NCI-H526 treated with DMSO at 0.1 percent for 48 hours (cell line): ENCODE measurements at regions not wholly inside any gene's neighbourhood (a gene's known extent, or its start where the extent isn't known, plus 50 kb on each side); places are given as distances from the start of the nearest gene placed in this dataset.
"Not testable (repeated sequence)": the region's sequence is repeated elsewhere in the genome, so short reads cannot be mapped to it uniquely, and the experiment has no call there.

Experiments
- DNase-seq: peaks from one replicate; lab custom pipeline; 2025; lab: John Stamatoyannopoulos, UW

DNA sequence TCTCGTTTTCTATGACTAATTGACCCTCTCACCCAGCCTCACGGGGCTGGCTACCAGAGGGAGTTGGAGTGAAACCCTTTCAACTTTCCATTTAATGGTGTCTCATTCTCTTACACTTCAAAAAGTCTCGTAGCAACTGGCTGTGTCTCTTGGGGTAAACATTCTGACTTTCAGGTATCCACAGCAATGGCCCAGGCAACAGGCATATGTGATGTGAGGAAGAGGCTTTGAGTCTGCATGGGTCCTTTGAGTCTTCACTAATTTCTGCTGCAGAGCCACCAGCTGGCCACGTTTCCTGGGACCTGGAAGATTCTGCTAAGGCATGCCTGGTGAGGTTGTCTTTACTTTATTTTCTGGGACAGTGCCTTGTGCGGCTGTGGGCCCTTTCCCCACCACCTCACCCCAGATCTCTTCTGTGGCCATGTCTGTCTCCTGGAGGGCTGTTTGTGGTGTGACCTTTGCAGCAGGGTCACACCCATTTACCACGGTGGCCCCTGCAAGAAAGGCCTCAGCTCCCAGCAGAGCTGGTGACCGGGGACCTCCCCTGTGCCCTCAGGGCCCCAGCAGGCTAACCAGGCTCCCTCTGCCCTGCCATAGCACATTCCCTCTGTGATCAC is 112.5 kb upstream of the FRG1 start:
- no peak for DNase-seq

DNA sequence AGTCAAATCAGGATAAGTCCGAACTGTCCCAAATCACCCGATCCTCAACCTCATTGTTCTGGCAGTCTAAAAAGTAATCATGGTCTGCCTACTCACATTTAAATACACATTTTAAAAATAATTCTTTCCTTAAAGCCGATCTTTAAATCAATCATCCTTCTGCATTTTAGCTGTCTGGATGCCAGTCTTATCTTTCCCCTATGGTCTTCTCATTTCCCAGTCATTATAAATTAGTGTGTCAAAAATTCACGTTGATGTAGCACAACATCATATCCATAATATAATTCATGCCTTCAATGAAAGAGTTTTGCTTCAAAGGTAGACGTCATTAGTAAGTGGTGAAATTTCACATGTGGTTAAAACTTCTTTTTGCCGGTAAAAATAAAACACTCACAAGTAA is 108.1 kb upstream of the FRG1 start:
- DNase-seq = no peak

DNA sequence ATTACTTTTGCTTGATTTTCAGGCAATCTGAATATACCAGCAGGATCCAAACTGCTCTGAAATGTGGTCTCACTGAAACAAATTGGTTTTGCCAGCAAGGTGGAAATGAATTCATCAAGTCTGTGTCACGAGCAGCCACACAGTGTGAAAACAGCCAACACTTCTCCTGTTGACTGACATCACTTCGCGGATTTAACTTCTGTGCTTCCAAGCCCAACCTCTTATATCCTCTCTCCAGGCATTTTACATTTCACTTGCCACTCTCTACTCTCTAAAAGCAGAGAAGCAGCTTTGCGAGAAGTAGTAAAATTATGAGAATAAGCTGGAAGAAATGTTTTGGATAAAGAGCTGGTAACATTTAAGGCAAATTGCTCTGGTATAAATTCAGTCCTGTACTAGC is 106.1 kb upstream of the FRG1 start:
- DNase-seq = no peak

DNA sequence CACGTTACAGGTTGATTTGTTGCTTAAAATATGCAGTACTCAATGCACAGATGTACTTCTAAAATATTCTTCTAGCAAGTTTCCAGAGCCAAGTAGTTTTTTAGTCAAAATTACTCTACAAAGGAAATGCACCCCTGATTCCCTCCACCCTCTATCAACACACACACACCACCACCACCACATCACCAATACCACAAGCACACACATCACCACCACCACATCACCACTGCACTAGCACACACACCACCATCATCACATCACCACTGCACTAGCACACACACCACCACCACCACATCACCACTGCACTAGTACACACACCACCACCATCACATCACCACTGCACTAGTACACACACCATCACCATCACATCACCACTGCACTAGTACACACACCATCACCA is 105.2 kb upstream of the FRG1 start:
- DNase-seq = no peak

DNA sequence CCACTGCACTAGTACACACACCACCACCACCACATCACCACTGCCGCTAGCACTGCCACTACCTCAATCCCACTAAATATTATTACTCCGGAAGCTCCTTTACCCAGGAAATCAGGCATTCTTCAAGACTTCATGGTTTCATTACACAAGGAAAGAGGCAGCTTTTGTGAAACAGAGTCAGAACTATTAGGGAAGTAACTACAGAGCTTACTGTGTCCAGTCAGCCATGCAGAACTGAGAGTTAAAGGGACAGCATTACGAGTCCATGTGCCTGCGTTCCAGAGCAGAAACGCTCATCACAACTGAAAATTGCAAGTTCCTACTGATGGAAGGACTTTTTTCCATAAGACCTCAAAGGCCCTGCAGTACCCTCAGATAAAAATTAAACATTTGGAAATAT is 103.2 kb upstream of the FRG1 start:
- DNase-seq = no peak

DNA sequence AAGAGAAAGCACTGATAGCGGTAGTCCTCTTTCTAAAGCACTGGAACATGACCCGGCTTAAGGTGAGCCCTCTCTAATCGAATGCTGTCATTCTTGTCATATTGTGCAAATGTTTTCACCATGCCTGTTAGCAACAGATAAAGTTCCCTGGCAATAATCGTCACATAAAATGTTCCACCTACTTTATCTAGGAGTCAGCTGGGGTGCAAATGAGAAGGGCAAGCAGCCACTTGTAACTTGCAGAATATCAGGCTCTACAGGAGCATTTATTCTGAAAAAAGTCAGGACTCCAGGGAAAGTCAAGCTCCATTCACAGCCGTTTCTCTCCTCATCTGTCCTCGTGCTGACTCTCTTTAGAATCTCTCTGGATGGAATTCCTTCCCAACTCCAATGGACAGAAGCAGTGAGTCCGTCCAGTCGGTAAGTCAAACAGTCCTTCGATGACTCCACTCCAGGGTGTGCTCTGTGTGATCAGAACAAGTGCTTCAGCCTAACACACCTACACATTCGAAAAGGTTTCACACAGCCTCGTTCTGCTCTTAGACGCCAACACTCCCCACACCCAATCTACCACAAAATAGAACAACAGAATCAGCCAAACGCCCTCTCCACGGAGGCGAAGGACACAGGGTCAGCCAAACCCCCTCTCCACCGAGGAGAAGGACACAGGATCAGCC is 101.7 kb upstream of the FRG1 start:
- no peak for DNase-seq

DNA sequence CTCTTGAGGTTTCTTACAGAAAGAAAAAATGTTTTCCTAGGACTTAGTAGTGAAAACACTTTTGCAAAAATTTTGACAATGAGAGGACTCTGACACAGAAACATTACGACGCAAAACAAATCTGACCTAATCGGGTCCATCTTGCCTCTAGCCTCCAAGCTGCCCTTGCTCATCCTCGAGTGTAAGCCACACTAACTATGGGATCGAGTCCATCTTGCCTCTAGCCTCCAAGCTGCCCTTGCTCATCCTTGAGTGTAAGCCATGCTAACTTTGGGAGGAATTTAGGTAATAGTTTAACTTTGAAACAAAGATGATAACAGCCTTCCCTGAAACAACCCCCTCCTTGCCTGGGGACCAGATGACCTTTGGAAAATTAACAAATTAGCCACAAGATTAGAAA is 100.3 kb upstream of the FRG1 start:
- no peak for DNase-seq

DNA sequence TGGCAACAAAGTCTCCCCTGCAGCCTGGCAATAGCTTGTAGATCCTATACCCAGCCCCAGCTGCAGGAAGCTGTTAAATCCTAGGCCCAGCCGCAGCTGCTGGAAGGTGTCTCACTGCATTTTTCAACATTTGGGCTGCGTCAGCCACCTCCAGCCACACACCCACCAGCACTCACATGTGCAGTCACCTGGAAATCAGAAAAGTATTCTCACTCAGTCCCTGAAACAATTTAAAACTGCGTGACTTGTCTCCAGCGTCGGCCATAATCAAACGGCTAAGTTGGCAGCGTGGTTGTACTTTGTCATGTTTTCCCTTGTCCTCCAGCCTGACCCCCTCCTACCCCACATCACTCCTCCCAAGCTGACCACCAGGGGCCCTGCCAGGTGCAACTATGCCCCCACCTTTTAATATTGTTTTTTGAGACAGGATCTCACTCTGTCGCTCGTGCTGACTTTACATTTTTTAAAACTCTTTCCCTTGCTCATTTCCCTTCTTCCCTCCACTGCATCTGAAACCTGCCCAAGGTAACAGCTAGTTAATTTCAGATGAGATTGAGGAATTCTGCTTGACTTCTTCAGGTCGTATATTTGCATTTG is 97.2 kb upstream of the FRG1 start:
- no peak for DNase-seq

DNA sequence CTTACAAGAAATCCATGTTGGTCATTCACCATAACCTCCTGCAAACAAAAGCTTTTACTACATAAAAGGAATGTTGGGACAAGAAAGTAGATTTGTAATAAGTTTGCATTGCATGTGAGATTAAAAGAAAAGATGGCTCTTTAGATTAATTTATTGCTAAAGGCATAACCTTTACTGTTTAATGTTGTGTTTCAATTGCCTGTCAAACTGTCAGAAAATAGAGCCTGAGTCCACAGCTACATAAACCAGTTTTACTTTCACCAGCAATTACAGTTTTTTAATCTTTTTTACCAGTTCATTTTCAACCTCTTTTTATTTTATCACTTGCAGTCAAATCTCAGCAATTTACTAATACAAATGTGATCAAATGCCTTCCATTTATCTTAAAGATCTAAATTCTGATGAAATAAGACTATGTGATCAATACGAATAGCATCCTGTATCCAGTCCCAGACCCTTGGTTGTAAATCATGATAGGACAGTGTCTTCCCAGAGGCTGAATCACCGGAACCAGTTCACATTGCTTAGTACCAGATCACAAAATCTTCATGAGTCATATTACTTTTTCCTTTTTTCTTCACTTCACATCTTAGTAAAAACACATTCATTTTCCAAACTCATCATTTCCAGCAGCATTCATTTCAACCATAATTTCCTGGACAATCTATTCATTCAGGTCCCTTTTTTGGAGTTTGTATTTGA is 95.4 kb upstream of the FRG1 start:
- no peak for DNase-seq

DNA sequence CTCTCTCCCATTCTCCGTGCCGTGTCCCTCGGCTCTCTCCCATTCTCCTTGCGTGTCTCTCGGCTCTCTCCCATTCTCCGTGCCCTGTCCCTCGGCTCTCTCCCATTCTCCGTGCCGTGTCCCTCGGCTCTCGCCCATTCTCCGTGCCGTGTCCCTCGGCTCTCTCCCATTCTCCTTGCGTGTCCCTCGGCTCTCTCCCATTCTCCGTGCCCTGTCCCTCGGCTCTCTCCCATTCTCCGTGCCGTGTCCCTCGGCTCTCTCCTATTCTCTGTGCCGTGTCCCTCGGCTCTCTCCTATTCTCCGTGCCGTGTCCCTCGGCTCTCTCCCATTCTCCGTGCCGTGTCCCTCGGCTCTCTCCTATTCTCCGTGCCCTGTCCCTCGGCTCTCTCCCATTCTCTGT is 94.6 kb upstream of the FRG1 start:
- not testable (repeated sequence) for DNase-seq

DNA sequence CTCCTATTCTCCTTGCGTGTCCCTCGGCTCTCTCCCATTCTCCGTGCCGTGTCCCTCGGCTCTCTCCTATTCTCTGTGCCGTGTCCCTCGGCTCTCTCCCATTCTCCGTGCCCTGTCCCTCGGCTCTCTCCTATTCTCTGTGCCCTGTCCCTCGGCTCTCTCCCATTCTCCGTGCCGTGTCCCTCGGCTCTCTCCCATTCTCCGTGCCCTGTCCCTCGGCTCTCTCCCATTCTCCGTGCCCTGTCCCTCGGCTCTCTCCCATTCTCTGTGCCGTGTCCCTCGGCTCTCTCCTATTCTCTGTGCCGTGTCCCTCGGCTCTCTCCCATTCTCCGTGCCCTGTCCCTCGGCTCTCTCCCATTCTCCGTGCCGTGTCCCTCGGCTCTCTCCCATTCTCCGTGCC is 94.1 kb upstream of the FRG1 start:
- not testable (repeated sequence) for DNase-seq

DNA sequence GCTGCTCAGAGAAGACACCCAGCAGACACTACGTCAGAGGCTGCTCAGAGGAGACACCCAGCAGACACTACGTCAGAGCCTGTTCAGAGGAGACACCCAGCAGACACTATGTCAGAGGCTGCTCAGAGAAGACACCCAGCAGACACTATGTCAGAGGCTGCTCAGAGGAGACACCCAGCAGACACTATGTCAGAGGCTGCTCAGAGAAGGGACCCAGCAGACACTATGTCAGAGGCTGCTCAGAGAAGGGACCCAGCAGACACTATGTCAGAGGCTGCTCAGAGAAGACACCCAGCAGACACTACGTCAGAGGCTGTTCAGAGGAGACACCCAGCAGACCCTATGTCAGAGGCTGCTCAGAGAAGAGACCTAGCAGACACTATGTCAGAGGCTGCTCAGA is 92.0 kb upstream of the FRG1 start:
- not testable (repeated sequence) for DNase-seq

DNA sequence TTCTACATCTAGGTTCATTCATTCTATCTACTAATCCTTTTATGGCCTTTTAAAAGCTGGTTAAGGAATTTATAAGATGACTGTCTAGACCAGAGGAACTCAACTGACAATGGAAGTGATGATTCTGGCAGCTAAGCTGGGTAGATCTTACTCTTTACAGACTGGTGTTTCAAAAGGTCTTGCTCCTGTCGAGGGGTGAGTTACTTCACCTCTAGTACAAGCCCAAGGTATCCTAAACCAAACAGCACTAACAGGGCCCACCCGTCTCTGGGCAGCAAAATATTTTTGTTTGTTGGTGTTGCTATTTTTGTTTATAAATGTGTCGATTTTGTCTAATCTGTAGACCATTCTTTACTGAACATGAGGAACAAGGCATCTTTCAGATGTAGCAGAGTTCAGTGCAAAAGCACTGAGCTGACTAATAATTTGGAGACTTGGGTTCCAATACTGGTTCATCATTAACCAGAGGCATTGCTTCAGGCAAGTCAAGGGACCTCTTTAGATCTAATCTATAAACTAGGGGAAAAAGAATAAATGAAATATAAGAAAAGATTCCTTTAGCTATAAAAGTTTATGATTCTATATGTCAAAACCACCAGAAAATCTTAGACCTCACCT is 90.3 kb upstream of the FRG1 start:
- DNase-seq = no peak

DNA sequence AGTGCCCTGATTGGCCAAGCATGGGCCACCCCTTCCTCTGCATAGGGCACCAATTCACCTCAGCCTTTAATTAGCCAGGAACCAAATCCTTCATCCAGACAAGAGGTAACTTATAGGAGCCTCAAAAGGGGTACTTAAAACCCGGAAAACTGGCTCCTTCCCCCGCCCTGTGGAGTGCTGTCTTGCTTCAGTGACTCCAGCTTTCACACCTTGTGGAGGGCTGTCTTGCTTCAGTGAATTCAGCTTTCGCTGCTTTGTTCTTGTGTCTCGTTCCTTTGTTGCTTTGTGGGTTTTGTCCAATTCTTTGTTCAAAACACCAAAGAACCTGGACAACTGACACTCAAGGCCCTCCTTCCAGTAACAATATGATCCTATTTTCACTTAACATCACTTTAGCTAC is 82.2 kb upstream of the FRG1 start:
- no peak for DNase-seq

DNA sequence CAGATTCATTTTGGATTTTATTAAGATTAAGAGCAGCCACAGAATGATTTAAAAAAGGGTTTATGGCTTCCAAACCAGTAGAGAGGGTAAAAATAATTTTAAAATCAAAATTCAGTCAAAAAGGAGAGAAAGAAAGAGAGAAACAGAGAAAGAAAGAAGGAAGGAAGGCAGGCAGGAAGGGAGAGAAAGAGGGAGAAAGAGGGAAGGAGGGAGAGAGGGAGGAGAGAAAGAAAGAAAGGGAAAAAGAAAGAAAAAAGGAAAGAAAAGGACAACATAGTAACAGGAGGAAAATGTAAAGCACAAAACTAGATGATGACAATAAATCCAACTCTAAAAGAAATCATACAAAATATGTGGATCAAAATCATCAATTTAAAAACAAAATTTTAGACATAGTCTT is 79.6 kb upstream of the FRG1 start:
- DNase-seq = no peak

DNA sequence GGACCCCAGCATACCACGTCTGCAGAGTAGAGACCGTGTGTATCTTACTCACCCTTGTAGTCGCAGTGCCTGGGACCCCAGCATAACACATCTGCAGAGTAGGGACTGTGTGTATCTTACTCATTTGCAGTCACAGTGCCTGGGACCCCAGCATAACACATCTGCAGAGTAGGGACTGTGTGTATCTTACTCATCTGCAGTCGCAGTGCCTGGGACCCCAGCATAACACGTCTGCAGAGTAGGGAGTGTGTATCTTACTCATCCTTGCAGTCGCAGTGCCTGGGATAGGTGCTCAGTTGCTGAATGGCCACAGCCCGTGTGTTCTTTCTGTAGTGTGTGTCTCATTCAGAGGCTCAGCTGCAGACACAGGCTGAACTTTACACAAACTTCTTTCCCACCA is 71.4 kb upstream of the FRG1 start:
- DNase-seq = no peak

DNA sequence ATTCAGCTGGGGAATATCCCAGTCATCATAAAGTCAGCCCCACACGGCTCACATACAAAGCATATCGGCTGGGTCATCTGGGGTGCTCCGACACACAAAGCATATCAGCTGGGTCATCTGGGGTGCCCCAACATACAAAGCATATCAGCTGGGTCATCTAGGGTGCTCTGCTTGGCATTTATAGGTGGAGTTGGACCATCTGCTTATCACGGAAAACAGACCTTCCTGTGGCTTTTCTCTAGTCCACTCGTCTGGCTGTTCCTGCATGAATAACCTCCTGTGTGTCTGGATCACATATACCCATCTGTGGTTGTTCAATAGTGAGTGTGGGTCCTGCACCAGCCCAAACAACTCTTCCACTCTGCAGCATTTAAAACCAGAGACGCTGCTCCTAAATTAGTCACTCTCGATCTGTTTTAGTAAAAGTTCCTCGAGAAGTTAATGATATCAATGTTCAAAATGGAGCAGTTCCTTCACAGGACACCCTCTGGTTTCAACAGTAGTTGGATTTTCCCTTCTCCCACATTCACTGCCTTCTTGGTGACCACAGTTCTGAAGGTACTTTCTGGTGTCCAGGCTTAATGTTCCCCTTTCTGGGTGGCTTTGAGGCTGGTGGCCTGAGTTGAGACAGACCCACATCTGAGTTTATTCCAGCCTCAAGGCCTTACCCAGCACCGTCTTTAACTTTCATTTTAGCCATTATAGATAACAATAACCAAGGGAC is 70.0 kb upstream of the FRG1 start:
- no peak for DNase-seq

DNA sequence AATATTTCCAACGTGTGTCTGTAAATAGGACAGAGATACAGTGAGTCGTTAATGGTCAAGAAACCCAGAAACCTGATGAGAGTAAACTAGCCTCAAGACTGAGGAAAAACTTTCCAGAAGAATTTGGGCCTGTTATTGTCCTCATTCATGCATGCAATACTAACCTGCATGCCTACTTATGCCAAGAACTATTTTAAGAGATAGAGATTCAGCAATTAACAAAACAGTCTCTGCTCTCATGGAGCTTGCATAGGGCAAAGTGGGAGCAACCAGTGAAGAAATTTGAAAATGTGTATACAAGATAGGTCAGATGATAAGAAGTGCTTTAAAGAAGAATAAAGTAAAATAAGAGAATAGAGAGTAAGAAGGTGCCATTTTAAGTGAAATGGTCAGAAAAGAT is 66.1 kb upstream of the FRG1 start:
- DNase-seq = no peak

DNA sequence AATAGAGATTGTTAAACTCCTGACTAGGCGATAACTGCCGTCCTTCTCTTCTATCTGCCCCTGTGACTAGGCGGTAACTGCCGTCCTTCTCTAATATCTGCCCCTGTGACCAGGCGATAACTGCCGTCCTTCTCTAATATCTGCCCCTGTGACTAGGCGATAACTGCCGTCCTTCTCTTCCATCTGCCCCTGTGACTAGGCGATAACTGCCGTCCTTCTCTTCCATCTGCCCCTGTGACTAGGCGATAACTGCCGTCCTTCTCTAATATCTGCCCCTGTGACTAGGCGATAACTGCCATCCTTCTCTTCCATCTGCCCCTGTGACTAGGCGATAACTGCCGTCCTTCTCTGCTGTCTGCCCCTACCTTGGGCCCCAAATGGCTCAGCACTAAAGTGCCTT is 59.5 kb upstream of the FRG1 start:
- DNase-seq = not testable (repeated sequence)

DNA sequence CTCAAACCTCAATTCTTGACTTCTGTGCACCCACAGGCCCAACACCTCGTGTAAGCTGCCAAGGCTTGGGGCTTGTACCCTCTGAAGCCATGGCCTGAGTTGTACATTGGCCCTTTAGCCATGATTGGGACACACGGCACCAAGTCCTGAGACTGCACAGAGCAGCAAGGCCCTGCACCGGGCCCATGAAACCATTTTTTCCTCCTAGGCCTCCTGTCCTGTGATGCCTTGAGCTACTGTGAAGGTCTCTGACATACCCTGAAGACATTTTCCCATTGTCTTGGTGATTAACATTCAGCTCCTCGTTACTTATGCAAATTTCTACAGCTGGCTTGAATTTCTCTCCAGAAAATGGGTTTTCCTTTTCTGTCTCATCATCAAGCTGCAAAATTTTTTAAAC is 52.3 kb upstream of the FRG1 start:
- not testable (repeated sequence) for DNase-seq
